DOHH2 (cell line): ENCODE measurements at regions not wholly inside any gene's neighbourhood (a gene's known extent, or its start where the extent isn't known, plus 50 kb on each side); places are given as distances from the start of the nearest gene placed in this dataset.

Experiments used
- EZH2phosphoT487 ChIP-seq: fragments of 200-600 bp; sonication (generic); IDR thresholded peaks from 2 replicates; pipeline ENCODE4 v1.6.1; 2017; ENCODE audit warnings: borderline replicate concordance, mild to moderate bottlenecking, antibody characterized with exemption, low read length, moderate library complexity, mixed read lengths
- TF ChIP-seq, protein P1 (sequence below): fragments of 200-600 bp; sonication (generic); IDR thresholded peaks from one replicate; pipeline ENCODE4 v1.5.1; 2014; ENCODE audit warnings: antibody characterized with exemption, mild to moderate bottlenecking, low read depth, low read length; ENCODE audit not compliant: poor library complexity, severe bottlenecking

- TF ChIP-seq, protein P1, sequence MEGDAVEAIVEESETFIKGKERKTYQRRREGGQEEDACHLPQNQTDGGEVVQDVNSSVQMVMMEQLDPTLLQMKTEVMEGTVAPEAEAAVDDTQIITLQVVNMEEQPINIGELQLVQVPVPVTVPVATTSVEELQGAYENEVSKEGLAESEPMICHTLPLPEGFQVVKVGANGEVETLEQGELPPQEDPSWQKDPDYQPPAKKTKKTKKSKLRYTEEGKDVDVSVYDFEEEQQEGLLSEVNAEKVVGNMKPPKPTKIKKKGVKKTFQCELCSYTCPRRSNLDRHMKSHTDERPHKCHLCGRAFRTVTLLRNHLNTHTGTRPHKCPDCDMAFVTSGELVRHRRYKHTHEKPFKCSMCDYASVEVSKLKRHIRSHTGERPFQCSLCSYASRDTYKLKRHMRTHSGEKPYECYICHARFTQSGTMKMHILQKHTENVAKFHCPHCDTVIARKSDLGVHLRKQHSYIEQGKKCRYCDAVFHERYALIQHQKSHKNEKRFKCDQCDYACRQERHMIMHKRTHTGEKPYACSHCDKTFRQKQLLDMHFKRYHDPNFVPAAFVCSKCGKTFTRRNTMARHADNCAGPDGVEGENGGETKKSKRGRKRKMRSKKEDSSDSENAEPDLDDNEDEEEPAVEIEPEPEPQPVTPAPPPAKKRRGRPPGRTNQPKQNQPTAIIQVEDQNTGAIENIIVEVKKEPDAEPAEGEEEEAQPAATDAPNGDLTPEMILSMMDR = no peak
- no peak for TF ChIP-seq EZH2phosphoT487
These were observed 319.1 kb downstream of the RAPGEF2 start for GRCh38 chr4:159422019-159422418.
